ENCODE measurements at regions not wholly inside any gene's neighbourhood (a gene's known extent, or its start where the extent isn't known, plus 50 kb on each side); places are given as distances from the start of the nearest gene placed in this dataset.
"Not testable (repeated sequence)": the region's sequence is repeated elsewhere in the genome, so short reads cannot be mapped to it uniquely, and the experiment has no call there.

DNA sequence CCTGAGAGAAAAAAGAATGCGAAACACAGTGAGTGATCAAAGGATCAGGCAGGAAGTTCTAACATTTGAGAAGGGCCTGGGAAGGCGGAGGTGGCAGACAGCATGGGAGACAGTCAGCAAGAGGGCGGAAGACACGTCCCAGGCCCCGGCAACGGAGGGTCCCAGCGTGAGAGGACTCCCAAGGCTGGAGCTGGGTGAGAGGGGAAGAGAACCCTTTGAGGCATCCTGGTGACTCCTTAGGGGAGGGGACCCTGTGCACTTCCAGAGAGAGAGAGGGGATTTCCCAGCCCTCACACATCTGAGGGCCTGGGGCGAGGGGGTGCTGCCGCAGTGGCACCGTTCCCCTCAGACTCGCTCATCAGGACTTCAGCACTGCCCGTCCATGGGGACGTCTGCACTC, 133.4 kb downstream of the RTP5 start:
- TF ChIP-seq, protein P1, sequence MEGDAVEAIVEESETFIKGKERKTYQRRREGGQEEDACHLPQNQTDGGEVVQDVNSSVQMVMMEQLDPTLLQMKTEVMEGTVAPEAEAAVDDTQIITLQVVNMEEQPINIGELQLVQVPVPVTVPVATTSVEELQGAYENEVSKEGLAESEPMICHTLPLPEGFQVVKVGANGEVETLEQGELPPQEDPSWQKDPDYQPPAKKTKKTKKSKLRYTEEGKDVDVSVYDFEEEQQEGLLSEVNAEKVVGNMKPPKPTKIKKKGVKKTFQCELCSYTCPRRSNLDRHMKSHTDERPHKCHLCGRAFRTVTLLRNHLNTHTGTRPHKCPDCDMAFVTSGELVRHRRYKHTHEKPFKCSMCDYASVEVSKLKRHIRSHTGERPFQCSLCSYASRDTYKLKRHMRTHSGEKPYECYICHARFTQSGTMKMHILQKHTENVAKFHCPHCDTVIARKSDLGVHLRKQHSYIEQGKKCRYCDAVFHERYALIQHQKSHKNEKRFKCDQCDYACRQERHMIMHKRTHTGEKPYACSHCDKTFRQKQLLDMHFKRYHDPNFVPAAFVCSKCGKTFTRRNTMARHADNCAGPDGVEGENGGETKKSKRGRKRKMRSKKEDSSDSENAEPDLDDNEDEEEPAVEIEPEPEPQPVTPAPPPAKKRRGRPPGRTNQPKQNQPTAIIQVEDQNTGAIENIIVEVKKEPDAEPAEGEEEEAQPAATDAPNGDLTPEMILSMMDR (conservative IDR thresholded peaks at IDR 0.05; ENCODE audit: low read depth, low read length), result no peak
- no peak overlapping the region for H3K4me3 ChIP-seq (ENCODE audit: low read depth, low read length)
- no peak for DNase-seq (ENCODE audit: low read depth)

DNA sequence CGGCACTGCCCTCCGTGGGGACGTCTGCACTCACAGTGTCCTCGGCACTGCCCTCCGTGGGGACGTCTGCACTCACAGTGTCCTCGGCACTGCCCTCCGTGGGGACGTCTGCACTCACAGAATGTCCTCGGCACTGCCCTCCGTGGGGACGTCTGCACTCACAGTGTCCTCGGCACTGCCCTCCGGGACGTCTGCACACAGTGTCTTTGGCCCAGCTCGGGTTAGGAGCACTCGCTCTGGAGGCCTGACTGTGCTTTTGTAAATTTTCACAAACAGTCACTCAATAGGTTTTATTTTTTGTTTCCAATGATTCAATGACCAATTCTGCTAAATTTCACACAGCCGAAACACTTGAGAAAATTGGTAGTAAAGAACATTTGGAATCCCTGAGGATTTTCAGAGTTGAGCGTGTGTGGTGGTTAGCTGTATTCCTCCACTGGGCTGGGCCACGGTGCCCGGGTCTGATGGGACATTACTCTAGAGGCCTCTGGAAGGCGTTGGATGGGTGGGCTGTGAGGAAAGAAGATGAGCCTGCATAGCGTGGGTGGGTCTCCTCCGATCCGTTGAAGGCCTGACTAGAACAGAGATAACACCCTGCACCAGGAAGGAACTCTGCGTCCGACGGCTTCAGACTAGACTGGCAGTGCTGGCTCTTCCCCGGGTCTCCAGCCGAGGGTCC, 134.8 kb downstream of the RTP5 start:
- TF ChIP-seq, protein P1 (conservative IDR thresholded peaks at IDR 0.05; ENCODE audit: low read depth, low read length), result no peak
- H3K4me3 ChIP-seq (ENCODE audit: low read depth, low read length), result no peak overlapping the region
- DNase-seq (ENCODE audit: low read depth), result no peak

DNA sequence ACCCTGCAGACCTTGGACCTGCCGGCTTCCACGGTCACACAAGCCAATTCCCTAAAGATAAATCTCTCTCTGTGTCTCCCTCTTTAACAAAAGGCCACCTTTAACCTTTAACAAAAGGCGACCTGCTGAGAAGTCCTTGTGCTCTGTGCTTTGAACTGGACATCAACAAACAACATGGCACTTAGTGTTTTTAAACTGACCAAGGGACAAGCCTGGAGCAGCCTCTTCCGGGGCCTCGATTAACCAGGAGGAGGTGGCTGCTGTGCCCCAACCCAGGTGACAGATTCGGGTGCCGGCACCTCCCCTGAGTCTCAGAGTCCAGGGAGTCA, 135.3 kb downstream of the RTP5 start:
- TF ChIP-seq, protein P1 (conservative IDR thresholded peaks at IDR 0.05; ENCODE audit: low read depth, low read length), result no peak
- no peak for DNase-seq (ENCODE audit: low read depth)
- H3K4me3 ChIP-seq (ENCODE audit: low read depth, low read length), result no peak overlapping the region

DNA sequence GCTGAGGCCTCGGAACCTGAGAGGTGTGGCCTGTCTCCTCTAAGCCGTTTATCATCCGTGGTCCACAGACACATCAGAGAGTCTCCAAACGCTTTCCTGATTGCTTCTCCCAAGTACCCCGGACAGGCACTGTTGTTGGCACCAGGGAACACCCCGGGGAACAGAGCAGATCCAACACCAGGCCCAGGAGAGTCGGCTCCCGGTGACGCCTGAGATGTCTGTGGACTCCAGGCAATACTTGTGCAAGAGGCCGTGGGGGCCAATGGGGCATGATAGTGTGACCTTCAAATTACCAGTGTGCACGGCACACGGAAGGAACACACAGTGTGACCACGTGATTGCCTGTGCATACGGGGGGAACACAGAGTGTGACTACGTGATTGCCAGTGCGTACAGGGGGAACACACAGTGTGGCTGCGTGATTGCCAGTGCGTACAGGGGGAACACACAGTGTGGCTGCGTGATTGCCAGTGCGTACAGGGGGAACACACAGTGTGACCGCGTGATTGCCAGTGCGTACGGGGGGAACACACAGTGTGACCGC, 136.6 kb downstream of the RTP5 start:
- not testable (repeated sequence) for DNase-seq (ENCODE audit: low read depth); H3K4me3 ChIP-seq (ENCODE audit: low read depth, low read length)

DNA sequence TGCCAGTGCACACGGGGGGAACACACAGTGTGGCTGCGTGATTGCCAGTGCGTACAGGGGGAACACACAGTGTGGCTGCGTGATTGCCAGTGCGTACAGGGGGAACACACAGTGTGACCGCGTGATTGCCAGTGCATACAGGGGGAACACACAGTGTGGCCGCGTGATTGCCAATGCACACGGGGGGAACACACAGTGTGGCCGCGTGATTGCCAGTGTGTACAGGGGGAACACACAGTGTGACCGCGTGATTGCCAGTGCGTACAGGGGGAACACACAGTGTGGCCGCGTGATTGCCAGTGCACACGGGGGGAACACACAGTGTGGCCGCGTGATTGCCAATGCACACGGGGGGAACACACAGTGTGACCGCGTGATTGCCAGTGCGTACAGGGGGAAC, 139.4 kb downstream of the RTP5 start:
- DNase-seq (ENCODE audit: low read depth), result not testable (repeated sequence)

DNA sequence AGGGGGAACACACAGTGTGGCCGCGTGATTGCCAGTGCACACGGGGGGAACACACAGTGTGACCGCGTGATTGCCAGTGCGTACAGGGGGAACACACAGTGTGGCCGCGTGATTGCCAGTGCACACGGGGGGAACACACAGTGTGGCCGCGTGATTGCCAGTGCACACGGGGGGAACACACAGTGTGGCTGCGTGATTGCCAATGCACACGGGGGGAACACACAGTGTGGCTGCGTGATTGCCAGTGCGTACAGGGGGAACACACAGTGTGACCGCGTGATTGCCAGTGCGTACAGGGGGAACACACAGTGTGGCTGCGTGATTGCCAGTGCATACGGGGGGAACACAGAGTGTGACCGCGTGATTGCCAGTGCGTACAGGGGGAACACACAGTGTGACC, 140.3 kb downstream of the RTP5 start:
- not testable (repeated sequence) for H3K4me3 ChIP-seq (ENCODE audit: low read depth, low read length); DNase-seq (ENCODE audit: low read depth)

More for the DNA sequence above, 139.4 kb downstream of the RTP5 start:
- not testable (repeated sequence) for H3K4me3 ChIP-seq (ENCODE audit: low read depth, low read length)

DNA sequence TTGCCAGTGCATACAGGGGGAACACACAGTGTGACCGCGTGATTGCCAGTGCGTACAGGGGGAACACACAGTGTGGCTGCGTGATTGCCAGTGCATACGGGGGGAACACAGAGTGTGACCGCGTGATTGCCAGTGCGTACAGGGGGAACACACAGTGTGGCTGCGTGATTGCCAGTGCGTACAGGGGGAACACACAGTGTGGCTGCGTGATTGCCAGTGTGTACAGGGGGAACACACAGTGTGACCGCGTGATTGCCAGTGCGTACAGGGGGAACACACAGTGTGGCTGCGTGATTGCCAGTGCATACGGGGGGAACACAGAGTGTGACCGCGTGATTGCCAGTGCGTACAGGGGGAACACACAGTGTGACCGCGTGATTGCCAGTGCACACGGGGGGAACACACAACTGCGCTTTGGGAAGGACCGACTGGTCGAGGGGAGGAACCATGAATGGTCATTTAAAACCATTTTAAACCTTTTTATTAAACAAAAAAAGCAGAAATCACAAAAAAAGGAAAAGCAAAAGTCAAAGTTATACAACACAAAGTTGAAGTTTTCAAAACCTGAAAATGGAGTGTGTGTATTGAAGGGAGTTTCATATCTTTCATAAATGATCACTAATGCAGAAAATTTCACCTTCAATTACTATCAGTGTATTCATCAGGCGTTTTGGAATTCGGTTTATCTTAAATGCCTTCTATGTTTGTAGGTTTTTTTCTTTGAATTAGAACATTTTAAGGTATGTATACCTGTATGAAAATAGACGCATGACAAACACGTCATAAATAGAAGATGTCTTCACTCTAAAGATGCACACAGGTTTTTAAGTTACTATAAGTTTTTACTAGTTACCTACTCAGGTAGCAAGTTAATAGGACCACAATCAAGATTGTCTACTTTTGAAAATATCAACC, 141.0 kb downstream of the RTP5 start:
- DNase-seq (ENCODE audit: low read depth), result peak; percentile 26
- H3K4me3 ChIP-seq (ENCODE audit: low read depth, low read length), result not testable (repeated sequence)

DNA sequence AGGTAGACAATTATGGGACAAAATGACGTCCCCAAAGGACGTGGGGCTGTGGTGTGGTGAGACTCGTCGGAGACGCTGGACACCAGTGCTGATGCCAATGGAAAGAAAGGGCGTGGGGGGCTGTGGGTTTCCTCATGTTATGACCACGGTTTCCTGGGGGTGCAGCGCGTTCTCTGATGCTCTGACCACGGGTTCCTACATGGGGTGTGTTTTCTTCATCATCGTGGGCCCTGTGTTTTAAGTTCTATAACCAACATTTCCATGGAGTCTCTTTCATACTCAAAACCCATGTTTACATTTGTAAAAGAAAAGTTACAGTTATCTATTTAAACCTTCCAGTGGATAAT, 141.6 kb downstream of the RTP5 start:
- TF ChIP-seq, protein P1 (conservative IDR thresholded peaks at IDR 0.05; ENCODE audit: low read depth, low read length), result no peak
- no peak for DNase-seq (ENCODE audit: low read depth)
- H3K4me3 ChIP-seq (ENCODE audit: low read depth, low read length), result no peak overlapping the region

DNA sequence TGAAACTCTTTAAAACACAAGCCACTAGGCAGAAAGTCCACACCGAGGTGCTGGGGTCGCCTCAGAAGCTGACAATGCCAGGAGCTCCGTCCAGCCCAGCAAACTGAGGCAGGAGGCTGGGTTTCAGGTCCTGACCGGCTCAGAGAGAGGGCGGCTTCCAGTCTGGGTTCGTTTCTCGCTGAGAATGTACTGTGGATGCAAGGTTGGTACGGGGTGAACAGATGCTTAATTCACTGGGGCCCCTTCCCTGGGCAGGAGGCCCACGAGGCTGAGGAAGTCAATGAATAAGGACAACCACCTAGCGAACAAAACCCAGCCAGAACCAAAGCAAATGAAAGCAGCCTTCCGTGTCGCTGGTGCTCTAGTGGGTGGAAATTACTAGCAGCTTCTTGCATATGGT, 142.0 kb downstream of the RTP5 start:
- no peak overlapping the region for H3K4me3 ChIP-seq (ENCODE audit: low read depth, low read length)
- TF ChIP-seq, protein P1 (conservative IDR thresholded peaks at IDR 0.05; ENCODE audit: low read depth, low read length), result no peak
- DNase-seq (ENCODE audit: low read depth), result no peak

All from choroid plexus epithelial cell (primary cell).